ENCODE measurements at regions not wholly inside any gene's neighbourhood (a gene's known extent, or its start where the extent isn't known, plus 50 kb on each side); places are given as distances from the start of the nearest gene placed in this dataset.
A peak's percentile ranks its signal among the peaks of the same experiment; 100 is the strongest.
"Not testable (repeated sequence)": the region's sequence is repeated elsewhere in the genome, so short reads cannot be mapped to it uniquely, and the experiment has no call there.

DNA sequence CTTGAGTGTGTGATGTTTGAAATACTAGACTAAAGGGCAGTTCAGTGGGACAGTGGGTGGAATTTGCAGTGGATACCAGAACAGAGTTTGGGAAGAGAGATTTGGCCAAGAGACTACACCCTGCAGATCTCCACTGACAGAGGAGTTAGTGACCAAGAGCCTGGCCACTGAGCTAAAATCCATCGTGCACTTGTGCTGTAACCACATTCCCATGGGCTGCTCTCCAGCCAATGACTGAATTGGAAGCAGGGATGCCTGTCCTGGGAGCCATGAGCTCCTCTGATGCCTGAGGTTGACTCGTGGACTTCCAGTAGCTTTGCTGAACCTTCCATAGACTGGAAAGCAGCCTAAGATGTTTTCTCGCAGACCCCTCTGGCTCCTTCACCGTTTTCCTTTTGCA, 296.1 kb downstream of the TRIML1 start:
- DNase-seq (ENCODE audit: low read depth), result no peak

DNA sequence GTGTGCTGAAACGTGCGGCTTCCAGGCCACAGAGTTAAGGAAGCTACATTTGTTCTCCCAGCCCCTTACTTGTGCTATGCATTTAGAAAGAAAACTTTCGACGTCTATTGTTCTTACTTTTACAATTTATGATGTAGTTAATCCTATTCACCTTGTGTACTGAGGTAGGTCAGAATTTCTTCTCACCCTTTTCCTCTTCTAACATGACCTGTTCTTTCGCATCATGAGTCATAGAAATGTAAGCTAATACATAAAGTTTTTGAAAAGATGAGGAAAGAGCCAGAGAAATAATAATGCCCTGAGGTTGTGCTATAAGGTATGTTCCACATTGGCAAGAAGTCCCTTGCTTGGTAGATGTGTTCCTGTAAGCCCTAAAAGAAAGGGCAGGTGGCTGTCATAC, 298.3 kb downstream of the TRIML1 start:
- no peak for DNase-seq (ENCODE audit: low read depth)

DNA sequence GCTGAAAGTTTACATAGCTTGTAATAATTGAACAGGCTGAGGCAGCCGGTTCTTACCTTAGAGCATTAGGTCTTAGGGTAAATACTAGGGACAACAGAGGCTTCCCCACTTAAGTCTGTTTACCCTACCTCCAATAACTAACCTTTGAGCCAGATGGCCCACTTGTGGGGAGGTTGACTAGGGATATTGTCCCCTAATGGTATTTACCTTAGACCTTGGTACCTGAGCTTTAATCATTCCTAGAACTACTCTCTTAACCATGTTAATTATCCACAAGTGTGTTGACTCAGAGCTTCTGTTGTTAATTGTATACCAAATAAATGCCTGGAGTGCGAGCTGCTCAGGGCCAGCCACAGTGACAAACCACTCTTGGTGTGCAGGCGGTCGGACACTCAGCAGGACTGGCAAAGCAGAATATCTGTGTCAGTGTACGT, 299.2 kb downstream of the TRIML1 start:
- DNase-seq (ENCODE audit: low read depth), result not testable (repeated sequence)

DNA sequence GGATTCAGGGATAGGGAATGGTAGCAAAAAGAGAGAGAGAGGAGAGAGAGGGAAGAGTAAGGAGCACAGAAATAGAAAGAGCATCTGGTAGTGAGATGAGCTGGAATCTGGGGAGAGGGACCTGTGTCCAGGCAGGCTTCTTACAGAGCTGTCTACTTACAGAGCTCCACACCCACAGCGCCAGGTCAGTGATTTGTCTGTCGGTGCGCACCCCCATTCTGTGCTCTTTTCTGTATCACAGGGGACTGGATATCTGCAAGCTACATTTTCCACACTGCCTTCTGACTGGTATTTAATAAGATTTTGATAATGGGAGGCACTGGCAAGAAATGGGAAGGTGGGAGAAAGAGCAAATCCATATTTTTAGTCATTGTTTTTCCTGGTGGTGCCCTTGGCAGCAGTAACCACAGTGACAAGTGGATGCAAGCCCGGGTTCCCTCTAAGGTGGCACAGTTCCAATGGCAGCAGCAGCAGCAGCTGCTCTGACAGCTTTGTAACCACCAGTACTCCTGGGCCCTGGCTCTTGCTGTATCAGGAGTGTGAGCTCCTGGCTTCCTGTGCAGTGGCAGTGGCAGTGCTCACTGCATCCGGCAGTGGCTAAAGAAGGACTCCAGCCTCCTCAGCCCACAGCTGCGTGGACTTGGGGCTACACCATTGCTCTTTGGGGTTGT, 300.5 kb downstream of the TRIML1 start:
- DNase-seq (ENCODE audit: low read depth), result no peak

DNA sequence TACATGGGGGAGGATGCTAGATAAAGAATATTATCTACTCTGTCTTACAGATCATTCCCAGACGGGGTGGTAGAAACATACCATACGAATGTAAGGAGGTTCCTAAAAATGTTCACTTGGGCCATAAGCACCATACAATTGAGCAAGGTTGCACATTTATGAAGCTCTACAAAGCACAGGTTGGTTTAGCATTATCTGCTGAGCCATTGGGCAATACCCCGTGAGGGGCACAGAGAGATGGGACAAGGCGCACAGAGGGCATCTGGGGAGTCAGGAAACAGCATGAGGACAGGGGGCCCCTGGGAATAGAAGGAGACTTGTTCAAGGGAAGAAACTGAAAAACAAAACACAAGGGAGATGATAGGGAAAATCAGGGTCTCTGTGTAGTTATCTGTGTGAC, 305.3 kb downstream of the TRIML1 start:
- DNase-seq (ENCODE audit: low read depth), result no peak

DNA sequence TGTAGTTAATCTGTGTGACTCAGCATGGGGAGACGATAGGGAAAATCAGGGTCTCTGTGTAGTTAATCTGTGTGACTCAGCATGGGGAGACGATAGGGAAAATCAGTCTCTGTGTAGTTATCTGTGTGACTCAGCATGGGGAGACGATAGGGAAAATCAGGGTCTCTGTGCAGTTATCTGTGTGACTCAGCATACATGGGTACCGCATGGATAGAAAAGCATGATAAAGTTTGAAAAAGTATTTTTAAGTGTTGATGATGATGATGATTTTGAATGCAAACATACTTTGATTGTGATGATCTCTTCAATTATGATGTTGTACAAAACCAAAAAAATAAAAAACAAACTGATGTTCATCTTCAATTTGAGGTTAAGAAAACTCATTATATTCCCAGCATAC, 309.8 kb downstream of the TRIML1 start:
- peak; percentile 45 for DNase-seq (ENCODE audit: low read depth)

DNA sequence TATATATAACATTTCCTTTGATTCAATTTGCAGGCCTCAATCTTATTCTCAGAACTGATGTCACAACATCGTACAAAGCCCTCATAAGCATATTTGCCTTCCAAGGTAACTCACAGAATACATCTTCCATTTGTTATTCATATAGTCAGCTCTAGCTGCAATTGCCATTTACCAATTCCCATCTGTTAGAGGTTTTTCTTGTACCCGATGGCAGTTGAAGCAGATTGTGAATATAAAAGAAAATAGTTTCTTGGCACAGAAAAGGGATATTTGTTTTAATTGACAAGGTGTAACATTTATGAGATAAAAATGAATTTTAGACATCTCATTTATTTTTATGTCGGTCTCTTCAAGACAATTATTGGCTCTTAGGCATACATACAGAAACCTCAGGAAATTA, 311.3 kb downstream of the TRIML1 start:
- DNase-seq (ENCODE audit: low read depth), result no peak

DNA sequence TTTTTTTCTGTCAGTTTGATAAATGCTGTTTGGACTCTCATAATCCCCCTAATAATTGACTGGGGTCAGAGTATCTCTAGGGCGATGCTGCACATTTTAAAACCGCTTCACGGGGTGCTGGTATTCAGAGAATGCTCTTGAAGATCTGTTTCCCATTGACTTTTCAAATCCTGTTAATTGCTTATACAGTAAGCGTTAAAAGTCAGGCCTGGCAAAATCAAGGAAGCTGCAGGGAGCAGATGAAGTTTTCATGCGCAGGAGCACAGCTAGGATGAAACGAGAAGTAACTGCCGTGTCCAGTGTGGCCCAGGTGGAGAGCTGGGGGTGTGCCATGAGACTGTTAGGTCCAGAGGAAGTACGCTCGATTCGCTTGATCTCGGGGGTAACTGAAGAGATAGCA, 312.9 kb downstream of the TRIML1 start:
- no peak for DNase-seq (ENCODE audit: low read depth)

DNA sequence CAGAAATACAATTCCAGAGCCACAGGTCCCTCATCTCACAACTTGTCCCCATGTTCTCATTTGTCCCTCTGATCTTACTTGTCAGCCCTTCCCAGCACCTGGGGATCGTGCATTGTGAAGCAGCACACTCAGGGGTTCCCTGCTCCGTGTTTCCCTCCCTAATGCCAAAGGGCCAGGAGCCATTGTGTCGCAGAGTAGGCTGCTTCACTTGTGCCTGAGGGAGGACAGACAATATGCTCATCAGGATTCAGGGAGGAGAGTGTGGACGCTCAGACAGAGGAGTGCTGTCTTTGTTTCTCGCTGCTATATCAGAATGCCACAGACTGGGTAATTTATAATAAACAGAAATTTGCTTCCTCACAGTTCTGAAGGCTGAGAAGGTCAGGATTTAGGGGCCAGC, 315.3 kb downstream of the TRIML1 start:
- DNase-seq (ENCODE audit: low read depth), result no peak

DNA sequence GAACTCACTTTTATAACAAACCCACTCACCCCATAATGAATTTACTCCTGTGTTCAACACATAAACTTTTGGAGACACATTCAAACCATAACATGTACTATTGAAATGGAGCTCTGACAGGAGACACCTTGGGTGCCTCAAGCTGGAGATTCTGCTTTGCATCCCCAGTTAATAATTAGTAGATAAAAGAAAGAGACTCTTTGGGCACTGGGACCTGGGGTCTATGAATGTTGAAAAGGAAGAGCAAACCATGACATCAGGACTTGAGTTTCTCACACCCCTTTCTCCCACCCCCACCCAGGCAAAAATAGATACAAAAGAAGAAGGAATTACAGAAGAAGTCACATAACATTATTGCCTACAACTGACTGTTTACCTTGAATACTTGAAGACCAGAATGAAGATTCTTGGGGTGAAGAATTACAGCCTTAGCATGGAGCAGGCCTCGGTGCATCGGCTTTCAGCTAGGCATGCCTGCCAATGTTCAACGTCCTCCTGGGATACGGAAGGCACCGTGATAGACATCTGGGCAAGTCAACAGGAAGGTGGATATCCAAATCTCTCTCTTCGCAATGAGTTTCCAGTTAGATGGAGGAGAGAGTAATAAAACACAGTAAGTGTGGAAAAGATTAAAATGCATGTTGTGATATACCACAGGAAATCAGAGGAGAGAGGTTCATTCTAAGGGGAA, 316.0 kb downstream of the TRIML1 start:
- no peak for DNase-seq (ENCODE audit: low read depth)

DNA sequence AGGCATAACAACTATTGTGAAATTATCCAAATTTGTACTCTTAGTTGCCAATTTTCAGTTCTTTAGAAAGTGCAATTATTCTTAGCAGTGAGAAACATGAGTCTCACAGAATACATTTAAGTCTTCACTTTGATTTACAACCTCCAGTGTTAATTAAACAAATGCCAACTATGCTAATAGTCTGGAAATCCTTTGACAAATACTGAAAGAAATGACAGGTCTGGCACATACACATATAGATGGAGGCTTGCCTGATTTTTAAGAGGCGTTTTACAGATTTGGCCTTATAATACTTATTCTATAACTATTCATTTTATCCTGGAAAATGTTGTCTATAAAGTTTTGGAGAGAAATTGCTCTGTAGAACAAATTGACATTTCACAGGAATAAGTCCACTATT, 320.1 kb downstream of the TRIML1 start:
- DNase-seq (ENCODE audit: low read depth), result no peak

DNA sequence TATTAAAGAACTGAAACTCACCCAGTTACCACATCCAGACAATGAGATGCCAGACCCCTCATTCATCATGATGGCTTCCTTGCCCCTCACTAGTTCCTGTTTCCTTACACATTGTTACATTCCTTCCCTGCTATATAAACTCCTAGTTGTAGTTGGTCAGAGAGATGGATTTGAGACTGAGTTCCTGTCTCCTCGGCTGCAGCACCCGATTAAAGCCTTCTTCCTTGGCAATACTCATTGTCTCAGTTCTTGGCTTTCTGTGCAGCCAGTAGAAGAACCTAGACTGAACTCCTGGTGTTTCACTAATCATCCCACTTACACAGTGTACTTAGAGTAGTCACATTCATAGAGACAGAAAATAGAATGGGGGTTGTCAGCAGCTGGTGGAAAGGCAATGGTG, 324.7 kb downstream of the TRIML1 start:
- no peak for DNase-seq (ENCODE audit: low read depth)

DNA sequence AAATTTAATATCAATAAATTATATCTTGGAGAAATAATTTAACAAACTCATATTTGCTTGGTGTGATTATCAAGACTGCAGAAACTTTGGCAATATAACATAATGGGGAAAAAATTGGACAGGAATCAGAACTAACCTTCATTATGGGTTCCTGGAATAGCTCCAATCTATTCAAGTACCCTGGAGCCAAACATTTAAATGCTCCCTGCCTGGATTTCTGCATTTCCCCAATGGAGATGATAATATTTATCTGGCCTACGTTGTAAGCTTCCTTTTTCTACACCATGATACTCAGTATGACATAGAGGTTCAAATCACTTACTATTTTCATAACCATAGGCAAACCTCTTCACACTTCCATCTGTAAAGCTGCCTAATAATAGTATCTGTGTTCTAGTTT, 326.8 kb downstream of the TRIML1 start:
- DNase-seq (ENCODE audit: low read depth), result no peak

DNA sequence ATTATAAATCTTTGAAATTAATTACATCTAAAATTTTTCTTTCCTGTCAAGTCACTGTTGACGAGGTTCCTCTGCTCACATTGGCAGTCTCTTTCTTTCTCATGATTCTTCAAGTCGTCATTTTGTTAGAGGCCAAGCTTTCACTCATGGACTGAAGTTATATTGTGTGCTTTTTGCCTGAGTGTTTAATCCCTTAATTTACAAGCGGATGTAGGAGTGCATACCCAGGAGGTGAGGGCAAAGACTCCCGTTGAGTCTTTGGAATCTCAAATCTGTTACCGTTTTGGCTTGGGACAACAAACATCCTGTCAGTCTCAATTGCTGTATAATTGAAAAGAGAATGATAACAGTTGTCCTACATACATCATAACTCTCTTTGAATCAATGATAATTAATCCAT, 345.0 kb downstream of the TRIML1 start:
- no peak for DNase-seq (ENCODE audit: low read depth)

DNA sequence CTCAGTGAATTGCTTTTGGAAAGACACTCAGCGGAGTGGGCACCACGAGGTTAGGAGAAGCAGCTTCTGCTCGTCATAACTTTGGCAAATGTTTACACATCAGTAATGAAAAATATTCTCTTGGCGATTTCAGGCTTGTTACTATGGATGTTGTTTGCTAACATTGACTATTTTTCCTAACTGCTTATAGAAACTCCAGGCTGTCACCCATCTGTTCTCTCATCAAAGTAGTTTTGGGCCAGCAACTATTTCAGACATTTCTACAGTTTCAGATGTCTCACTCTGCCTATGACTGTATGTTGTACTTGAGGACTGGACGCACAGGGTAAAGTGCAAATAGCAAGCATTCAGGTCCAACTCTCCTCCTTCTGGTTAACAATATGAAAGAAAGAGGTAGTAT, 346.7 kb downstream of the TRIML1 start:
- no peak for DNase-seq (ENCODE audit: low read depth)

DNA sequence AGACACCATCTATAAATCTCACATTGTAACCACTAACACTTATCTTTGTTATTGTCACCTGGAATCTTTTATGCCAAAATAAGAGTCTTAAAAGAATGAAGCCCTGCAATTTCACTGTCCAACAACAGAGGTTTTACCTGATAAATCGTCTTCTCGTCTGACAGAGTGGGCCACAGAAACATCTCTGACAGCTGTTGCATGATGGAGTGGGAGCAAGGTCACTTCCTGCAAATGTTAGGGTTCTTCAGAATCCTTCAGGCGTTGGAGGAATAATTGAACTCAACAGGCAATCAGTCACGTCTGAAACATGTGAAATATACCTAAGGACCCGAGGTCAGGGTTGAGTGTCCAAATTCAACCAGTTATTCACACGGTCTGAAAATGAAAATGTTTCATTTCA, 353.6 kb downstream of the TRIML1 start:
- no peak for DNase-seq (ENCODE audit: low read depth)

DNA sequence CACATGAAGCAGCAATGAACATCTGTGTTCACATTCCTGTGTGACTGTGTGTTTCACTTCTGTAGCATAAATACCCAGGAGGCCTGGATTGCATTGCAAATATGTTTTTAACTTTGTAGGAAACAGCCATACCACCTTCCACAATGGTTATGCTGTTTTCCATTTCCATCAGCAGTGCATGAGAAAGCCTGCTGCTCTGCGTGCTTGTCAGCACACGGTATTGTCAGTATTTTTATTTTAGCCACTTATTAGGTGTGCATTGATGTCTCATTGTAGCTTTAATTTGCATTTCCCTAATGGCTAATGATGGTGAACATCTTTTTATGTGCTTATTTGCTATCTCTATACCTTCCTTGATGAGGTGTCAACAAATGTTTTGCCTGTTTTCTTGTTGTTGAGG, 355.9 kb downstream of the TRIML1 start:
- no peak for DNase-seq (ENCODE audit: low read depth)

DNA sequence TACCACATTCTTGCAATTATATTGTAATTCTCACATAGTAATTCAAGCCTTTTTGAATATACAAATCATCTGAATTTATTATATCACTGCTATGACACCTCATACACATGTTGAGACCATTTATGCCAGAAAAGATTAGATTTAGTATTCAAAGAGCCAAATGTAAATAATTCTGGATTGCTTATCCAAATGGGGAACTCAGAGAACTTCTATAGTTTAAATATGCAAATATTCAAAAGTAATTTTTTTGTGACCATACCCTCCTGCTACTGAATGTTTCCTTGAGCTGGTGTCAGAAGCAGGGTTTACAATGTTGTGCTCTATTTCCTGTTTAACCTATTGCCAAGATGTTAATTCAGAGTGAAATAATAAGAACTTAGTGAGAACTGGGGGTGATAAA, 372.2 kb downstream of the TRIML1 start:
- DNase-seq (ENCODE audit: low read depth), result no peak

DNA sequence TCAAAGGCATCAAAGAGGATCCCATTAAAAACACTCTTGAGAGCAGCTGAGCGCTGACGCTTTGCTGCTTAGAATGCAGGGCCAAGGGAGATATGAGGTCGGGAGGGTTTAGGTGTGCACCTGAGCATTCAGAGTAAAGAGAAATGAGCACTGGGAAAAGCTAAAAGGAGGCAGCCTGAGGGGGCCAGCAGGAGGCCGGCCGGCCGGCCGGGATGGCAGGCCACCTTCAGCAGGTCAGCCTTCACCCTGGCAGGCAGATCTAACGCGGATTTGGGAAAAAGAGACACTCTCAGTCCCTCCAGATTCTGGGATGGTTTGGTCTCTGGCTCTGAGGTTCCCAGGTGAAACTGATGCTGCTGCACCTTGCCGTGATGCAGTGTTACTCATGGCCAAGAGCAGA, 393.5 kb downstream of the TRIML1 start:
- DNase-seq (ENCODE audit: low read depth), result no peak

DNA sequence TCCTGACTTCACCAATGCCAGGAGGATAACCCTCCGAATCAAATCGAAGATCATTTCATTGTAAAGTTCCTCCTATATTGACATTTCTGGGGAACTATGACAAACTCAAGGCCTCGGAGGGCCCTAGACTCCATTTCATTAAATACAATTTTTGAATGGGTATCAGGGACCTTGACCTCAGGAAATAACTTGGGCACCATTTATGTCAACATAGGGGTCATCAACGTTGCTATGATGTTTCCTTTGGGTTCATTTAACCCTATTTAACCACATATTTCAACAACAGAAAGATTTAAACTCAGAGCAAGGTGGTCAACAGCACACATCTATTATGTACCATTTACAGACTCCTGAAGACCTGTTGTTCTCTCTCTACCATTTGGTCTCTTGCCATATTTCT, 395.1 kb downstream of the TRIML1 start:
- DNase-seq (ENCODE audit: low read depth), result no peak

DNA sequence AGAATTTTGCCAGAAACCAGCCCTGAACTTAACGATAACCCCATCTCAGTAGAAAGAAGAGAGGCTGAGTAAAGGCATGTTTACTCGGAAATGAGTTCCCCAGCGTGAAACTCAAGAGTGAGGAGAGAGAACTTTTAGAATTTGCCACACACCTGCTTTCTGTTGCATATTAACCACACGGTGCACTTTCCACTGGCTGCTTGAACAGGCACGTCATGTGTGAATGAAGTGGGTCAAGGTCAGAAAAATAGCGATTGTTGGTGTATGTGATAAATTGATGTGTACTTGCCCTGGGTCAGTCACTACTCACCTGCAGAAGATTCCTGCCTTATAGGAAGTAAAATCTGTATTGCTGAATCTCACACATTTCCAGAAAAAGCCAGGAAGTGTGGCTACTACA, 395.7 kb downstream of the TRIML1 start:
- no peak for DNase-seq (ENCODE audit: low read depth)

DNA sequence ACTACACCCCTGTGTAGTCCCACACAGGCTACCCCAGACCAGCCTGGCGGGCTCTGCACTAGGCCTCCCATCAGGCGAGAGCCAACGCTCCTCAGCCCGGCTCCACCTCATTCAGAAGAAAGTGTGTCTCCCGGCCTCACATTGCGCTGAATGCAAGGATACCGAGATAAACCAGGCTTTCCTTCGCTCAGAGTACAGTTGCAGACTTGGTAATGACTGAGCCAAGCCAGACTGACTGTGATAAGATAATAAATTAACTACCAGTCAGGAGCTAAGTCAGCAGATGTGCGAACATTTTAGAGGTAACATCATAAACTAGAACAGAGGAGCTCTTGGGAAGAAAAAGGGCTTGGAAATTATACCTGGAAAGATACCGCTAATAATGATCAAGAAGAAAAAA, 397.6 kb downstream of the TRIML1 start:
- DNase-seq (ENCODE audit: low read depth), result no peak

DNA sequence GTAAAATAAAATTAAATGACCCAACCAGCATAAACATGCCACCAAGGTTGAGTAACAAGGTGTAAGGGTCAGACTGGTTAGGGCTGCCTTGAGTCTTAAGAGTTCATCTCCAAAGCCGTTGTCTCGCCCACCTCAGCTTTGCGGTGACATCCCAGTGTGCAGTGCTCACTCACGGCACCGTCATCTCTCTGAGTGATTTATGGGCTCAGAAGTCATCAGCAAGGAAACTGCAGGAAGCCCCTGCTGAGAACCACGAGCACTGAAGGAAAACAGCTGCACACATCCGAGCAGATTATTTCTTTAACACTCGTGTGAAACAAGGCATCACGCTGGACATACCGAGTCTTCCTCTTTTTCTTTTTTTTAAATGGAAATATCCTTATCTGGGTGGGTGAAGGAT, 411.1 kb downstream of the TRIML1 start:
- DNase-seq (ENCODE audit: low read depth), result no peak

DNA sequence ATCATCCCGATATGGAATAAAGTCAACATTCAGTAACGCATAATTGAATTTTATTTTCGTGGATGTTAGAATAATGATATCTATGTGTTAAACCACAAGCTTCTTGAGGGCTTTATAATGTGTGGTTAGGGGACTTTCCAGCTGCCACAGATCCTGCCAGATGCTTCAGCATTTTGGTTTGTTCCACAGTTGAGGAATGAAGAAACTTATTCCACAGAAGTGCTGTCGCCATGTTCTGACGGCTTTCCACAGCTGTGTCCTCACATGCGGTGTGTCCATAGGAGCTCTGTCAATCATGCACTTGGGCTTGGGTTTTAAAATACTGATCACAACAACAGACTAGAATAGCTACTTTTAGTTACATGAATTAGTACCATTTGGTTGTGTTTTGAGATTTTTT, 411.9 kb downstream of the TRIML1 start:
- DNase-seq (ENCODE audit: low read depth), result no peak

Measured in iris pigment epithelial cell (primary cell).